Kidney epithelial cell (primary cell): ENCODE measurements at regions not wholly inside any gene's neighbourhood (a gene's known extent, or its start where the extent isn't known, plus 50 kb on each side); places are given as distances from the start of the nearest gene placed in this dataset.

Source experiments
- DNase-seq: peaks from one replicate; pipeline ENCODE4 v3.0.0-alpha.2; 2010; ENCODE audit warnings: low read depth
- H3K27me3 ChIP-seq: 2 replicates; pipeline ENCODE4 v1.6.0; 2011; ENCODE audit warnings: low read length; ENCODE audit not compliant: control insufficient read depth, insufficient read depth
- H3K36me3 ChIP-seq: 2 replicates; pipeline ENCODE4 v1.5.1; 2011; ENCODE audit warnings: low read length; ENCODE audit not compliant: control insufficient read depth, insufficient read depth
- H3K4me3 ChIP-seq: 2 replicates; pipeline ENCODE4 v1.5.1; 2011; ENCODE audit warnings: low read depth, mild to moderate bottlenecking, control low read depth, low read length
- CTCF ChIP-seq: IDR thresholded peaks from 2 replicates; pipeline ENCODE4 v1.5.1; 2011; ENCODE audit warnings: mild to moderate bottlenecking, moderate library complexity, low read length, control low read depth, inconsistent platforms; ENCODE audit not compliant: insufficient read depth, poor library complexity, severe bottlenecking

DNA sequence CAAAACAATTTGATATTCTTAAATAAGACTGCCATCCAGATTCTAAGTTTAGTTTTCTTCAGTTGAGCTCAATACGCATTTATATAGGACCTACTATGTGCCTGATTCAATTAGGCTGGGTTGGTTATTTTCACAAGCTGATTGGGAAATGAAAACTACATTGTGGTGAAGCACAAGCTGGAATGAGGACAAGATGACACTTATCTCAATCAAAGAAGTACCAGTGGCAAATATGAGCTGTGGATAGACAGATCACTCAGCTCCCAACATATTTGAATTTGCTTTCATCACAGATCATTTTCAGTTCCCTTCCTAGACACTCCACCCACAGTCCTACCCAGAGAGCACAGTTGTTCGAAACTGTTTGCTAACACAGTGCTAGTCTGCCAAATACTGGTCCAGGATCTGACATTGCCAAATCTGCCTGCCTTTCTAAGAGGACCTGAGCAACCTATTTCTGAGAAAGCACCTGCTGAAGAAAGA is 74.7 kb downstream of the LLPH start:
- no peak overlapping the region for H3K4me3 ChIP-seq
- TF ChIP-seq CTCF, result no peak
- H3K27me3 ChIP-seq, result no peaks in the 10 kb centered on the region
- DNase-seq, result no peak
- H3K36me3 ChIP-seq, result no peaks in the 10 kb centered on the region

- no peaks in the 10 kb centered on the region for H3K36me3 ChIP-seq
- no peak overlapping the region for H3K4me3 ChIP-seq
- no peaks in the 10 kb centered on the region for H3K27me3 ChIP-seq
- DNase-seq, result no peak
- no peak for TF ChIP-seq CTCF
Measured at GRCh38 chr12:66052988-66053615, 77.4 kb downstream of the LLPH start.

DNA sequence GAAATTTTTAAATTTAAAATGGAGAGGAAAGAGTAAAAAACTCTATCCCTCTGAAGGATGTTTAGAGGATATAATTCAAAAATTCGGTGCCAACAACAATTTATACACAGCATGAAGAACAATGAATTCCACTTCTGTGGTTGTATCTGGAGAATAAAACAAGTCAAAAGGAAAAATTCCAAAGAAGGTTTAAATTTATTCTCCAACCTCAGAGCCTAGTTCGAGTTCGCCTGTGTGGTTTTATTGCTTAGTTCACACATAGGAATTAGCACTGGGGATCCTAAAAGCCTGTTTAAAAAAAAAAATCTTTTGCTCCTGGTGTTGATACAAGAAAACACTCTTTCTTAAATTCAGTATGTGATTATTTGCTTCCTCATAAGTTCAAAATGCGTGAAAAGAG is 79.2 kb downstream of the LLPH start:
- H3K27me3 ChIP-seq, result no peaks in the 10 kb centered on the region
- no peak for TF ChIP-seq CTCF
- H3K4me3 ChIP-seq, result no peak overlapping the region
- no peak for DNase-seq
- H3K36me3 ChIP-seq, result no peaks in the 10 kb centered on the region

- no peaks in the 10 kb centered on the region for H3K27me3 ChIP-seq
- H3K36me3 ChIP-seq, result no peaks in the 10 kb centered on the region
- TF ChIP-seq CTCF, result no peak
- DNase-seq, result no peak
- no peak overlapping the region for H3K4me3 ChIP-seq
Measured at GRCh38 chr12:66050610-66051009, 79.9 kb downstream of the LLPH start.

DNA sequence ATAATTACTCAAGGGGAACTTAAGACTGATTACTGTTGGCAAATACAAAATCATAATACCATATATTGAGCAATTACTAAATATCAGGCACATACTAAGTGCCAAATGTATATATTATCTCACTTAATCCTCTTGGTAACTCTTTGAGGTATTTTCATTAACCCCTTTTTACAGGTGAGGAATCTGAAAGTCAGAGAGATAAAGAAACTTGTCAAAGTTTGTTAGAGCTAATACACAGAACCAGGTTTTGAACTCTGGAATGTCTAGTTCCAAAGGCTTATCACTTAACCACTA is 80.3 kb downstream of the LLPH start:
- H3K36me3 ChIP-seq, result no peaks in the 10 kb centered on the region
- no peak for DNase-seq
- H3K4me3 ChIP-seq, result no peak overlapping the region
- H3K27me3 ChIP-seq, result no peaks in the 10 kb centered on the region
- TF ChIP-seq CTCF, result no peak

- H3K27me3 ChIP-seq, result no peaks in the 10 kb centered on the region
- H3K36me3 ChIP-seq, result no peaks in the 10 kb centered on the region
- no peak overlapping the region for H3K4me3 ChIP-seq
- no peak for TF ChIP-seq CTCF
- no peak for DNase-seq
Measured at GRCh38 chr12:66049538-66050282, 80.8 kb downstream of the LLPH start.
